Thymus (tissue), 11 donors: ENCODE measurements at regions not wholly inside any gene's neighbourhood (a gene's known extent, or its start where the extent isn't known, plus 50 kb on each side); places are given as distances from the start of the nearest gene placed in this dataset.

Source experiments
- DNase-seq, 9 donors: peaks; one replicate each; pipeline ENCODE4 v3.0.0-alpha.2; 2013; ENCODE audit warnings: low spot score in 9 of 9, low read depth in 6 of 9, missing footprints in 1 of 9
- H3K27ac ChIP-seq, 2 donors: one replicate each; pipeline ENCODE4 v1.5.1; 2013; ENCODE audit warnings: control low read depth in 1 of 2, low read depth in 1 of 2, low read length in 1 of 2, mild to moderate bottlenecking in 1 of 2, moderate library complexity in 1 of 2
- H3K27me3 ChIP-seq, 2 donors: one replicate each; pipeline ENCODE4 v1.5.1; 2013; ENCODE audit warnings: low read length in 1 of 2; ENCODE audit not compliant: control insufficient read depth in 2 of 2, insufficient read depth in 1 of 2
- H3K36me3 ChIP-seq, 2 donors: one replicate each; pipeline ENCODE4 v1.5.1; 2013; ENCODE audit warnings: low read length in 1 of 2, mild to moderate bottlenecking in 1 of 2, moderate library complexity in 1 of 2; ENCODE audit not compliant: control insufficient read depth in 2 of 2, insufficient read depth in 2 of 2
- H3K4me1 ChIP-seq, 2 donors: one replicate each; pipeline ENCODE4 v1.5.1; 2013; ENCODE audit warnings: low read length in 2 of 2; ENCODE audit not compliant: control insufficient read depth in 2 of 2, insufficient read depth in 2 of 2
- H3K4me3 ChIP-seq, 2 donors: one replicate each; pipeline ENCODE4 v1.5.1; 2013; ENCODE audit warnings: low read length in 2 of 2, control low read depth in 1 of 2, mild to moderate bottlenecking in 1 of 2
- H3K9me3 ChIP-seq, 2 donors: one replicate each; pipeline ENCODE4 v1.5.1; 2013; ENCODE audit warnings: low read length in 1 of 2, mild to moderate bottlenecking in 1 of 2; ENCODE audit not compliant: control insufficient read depth in 2 of 2, insufficient read depth in 1 of 2
- WGBS: extraction: QIAGEN DNeasy Blood & Tissue Kit; methylation state at CpG from one replicate; pipeline ENCODE4 v1.1.7; 2013; 5-methylcytosine and 5-hydroxymethylcytosine counted together
- donor health status: healthy.

DNA sequence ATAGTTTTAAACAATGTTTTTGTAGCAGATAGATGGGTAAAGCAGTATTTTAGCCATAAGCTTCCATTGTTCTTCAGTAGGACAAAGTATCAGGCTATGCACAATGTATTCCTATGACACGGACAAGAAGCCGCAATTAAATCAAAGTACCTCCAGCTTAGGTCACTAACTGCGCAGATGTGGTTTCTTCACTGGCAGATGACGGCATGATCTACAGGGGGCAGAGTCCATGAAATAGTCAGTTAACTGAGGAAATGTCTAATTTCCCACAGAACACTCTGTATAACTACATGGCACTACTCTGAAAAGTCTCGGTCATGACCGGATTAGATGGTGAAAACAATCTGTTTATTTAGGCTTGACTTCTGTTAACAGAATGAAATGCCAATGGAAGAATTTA is 120.7 kb upstream of the TRPM3 start:
- no peak for DNase-seq
- Histone ChIP-seq H3K27me3 (no peaks in the 10 kb centered on the region), H3K9me3 (no peaks in the 10 kb centered on the region), H3K4me3 (no peak overlapping the region), H3K36me3 (no peaks in the 10 kb centered on the region), H3K27ac (no peak overlapping the region), H3K4me1 (no peaks in the 10 kb centered on the region)
- 97% methylated on average over 6 of the region's 6 CpGs for WGBS

DNA sequence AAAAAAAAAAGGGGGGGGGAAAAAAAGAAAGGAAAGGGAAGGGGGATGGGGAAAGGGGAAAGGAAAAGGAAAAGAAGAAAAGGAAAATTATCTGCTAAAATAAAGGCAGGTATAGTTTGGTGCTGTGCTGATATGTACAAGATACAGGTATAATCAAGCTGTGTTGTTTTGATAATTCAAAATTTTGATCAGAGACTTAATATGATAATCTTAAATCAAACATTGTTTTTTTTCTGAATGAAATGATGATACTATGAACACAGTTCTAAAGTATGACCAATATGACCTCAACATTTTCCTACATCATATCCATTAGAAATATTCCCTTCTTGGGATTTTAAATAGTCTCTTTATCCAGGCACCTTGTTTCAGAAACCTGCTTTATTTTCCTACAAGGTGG is 115.6 kb upstream of the TRPM3 start:
- DNase-seq, result no peak
- no peaks in the 10 kb centered on the region for H3K4me1 ChIP-seq
- no peaks in the 10 kb centered on the region for H3K27me3 ChIP-seq
- H3K4me3 ChIP-seq, result no peak overlapping the region
- H3K27ac ChIP-seq, result no peak overlapping the region
- H3K36me3 ChIP-seq, result no peaks in the 10 kb centered on the region
- no peaks in the 10 kb centered on the region for H3K9me3 ChIP-seq

DNA sequence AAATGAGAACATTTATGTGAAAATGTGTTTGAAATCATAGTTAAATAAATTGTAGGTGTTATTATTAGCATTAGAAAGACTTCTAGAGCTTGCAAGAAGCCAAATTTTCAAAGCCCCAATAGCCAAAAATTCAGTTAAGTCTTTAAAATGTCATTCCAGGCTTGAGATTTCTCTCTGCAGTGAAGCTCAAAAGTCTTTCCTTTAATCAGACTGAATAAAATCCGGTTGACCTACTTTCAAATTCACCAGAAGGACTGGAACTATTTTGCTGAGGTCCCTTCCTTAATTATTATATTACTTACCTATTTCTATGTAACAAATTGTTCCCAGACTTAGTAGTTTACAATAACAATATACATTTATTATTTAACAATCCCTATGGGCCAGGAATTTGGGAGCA is 112.2 kb upstream of the TRPM3 start:
- H3K36me3 ChIP-seq, result no peaks in the 10 kb centered on the region
- no peaks in the 10 kb centered on the region for H3K27me3 ChIP-seq
- H3K4me3 ChIP-seq, result no peak overlapping the region
- H3K4me1 ChIP-seq, result no peaks in the 10 kb centered on the region
- H3K9me3 ChIP-seq, result no peaks in the 10 kb centered on the region
- no peak overlapping the region for H3K27ac ChIP-seq
- 90% methylated on average over 1 of the region's 1 CpG for WGBS
- no peak for DNase-seq

DNA sequence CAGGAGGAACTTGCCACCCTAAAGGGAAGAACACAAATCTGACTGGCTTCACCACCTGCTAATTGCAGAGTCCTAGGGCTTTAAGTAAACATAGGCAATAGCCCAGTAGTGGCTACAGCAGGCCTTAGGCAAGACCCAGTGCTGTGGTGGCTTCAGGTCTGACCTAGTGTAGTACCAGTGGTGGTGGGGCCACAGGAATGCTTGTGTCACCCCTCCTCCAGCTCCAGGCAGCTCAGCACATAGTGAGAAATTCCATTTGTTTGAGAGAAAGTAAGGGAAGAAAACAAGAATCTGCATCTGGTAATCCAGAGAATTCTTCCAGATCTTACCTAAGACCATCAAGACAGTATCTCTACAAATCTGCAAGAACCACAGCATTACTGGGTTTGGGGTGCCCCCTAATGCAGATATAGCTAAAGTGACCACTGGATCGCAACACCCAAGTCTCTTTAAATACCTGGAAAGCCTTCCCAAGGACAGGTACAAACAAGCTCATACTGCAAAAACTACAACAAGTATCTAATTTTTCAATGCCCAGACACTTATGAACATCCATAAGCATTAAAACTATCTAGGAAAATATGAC is 102.6 kb upstream of the TRPM3 start:
- no peaks in the 10 kb centered on the region for H3K36me3 ChIP-seq
- no peak overlapping the region for H3K4me3 ChIP-seq
- H3K4me1 ChIP-seq, result no peaks in the 10 kb centered on the region
- H3K9me3 ChIP-seq, result no peaks in the 10 kb centered on the region
- H3K27ac ChIP-seq, result no peak overlapping the region
- DNase-seq, result no peak
- H3K27me3 ChIP-seq, result no peaks in the 10 kb centered on the region
- 89% methylated on average over 1 of the region's 1 CpG for WGBS

DNA sequence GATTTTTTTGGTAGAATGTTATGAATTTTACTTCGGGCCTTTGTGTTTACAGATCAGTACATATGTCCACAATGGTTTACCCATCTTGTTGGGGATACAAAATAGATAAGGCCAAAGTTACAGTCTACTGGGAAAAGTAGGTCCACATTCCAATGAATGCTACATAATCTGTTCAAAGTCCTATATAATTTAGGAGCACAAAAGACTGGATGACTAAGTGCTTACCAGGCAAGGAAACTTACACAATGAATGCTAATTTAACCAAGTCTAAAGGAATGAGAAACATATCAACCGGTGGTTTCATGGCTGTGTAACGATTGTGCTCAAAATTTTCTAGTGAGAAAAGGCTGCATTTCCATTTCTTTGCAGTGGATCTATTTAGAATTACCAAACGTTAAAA is 97.4 kb upstream of the TRPM3 start:
- H3K4me1 ChIP-seq, result no peaks in the 10 kb centered on the region
- H3K27ac ChIP-seq, result no peak overlapping the region
- H3K27me3 ChIP-seq, result no peaks in the 10 kb centered on the region
- no peak for DNase-seq
- no peak overlapping the region for H3K4me3 ChIP-seq
- no peaks in the 10 kb centered on the region for H3K9me3 ChIP-seq
- no peaks in the 10 kb centered on the region for H3K36me3 ChIP-seq
- WGBS, result 81% methylated on average over 4 of the region's 4 CpGs

DNA sequence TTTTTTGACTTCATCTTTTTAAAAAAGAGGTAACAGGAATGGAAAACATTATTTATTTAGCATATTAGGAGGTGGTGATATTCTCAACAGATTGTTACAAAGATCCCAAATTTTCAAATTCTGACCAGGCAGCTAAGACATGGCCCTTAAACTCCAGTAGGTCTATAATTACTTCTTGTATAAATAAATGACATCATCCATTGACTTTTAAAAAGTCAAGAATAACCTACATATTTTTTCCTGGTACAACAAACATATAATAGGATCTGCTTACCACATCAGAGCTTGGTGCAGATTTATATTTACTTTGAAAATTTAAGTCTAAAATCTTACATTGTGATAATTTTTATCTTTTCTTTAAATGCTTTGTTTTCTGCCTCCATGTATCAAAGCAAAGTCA is 92.2 kb upstream of the TRPM3 start:
- DNase-seq, result no peak
- Histone ChIP-seq H3K36me3 (no peaks in the 10 kb centered on the region), H3K9me3 (no peaks in the 10 kb centered on the region), H3K27ac (no peak overlapping the region), H3K27me3 (no peaks in the 10 kb centered on the region), H3K4me3 (no peak overlapping the region), H3K4me1 (no peaks in the 10 kb centered on the region)

DNA sequence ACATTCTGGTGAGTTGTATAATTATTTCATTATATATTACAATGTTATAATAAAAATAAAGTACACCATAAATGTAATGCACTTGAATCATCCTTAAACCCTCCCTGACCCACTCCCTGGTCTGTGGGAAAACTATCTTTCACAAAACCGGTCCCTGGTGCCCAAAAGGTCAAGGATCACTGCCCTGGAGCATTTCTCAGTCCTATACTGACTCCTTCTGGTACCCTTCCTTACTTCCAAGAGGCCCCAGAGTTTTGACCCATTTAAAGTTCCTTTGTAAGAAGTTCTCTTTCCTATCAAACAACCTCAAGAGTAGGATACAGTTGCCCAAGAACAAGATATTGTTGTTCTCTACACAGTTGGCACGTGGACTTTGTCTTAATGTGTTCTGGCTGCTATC is 88.9 kb upstream of the TRPM3 start:
- no peaks in the 10 kb centered on the region for H3K9me3 ChIP-seq
- WGBS, result 83% methylated on average over 2 of the region's 2 CpGs

DNA sequence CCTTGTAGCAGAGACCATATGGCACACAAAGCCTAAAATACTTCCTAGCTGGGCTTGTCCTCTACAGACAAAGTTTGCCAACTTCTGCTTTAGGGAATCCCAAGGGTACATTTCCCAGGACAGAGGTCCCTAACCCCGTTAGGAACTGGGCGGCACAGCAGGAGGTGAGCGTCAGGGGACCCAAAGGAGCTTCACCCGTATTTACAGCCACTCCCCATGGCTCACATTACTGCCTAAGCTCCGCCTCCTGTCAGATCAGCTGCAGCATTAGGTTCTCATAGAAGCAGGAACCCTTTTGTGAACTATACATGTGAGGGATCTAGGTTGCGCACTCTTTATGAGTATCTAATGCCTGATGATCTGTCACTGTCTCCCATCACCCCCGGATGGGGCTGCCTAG is 88.5 kb upstream of the TRPM3 start:
- Histone ChIP-seq H3K4me3 (no peak overlapping the region), H3K27ac (no peak overlapping the region), H3K27me3 (no peaks in the 10 kb centered on the region), H3K36me3 (no peaks in the 10 kb centered on the region), H3K9me3 (no peaks in the 10 kb centered on the region), H3K4me1 (no peaks in the 10 kb centered on the region)
- 94% methylated on average over 7 of the region's 7 CpGs for WGBS
- DNase-seq, result no peak

More for the DNA sequence above, 88.9 kb upstream of the TRPM3 start:
- Histone ChIP-seq H3K27ac (no peak overlapping the region), H3K4me1 (no peaks in the 10 kb centered on the region), H3K36me3 (no peaks in the 10 kb centered on the region), H3K4me3 (no peak overlapping the region), H3K27me3 (no peaks in the 10 kb centered on the region)
- no peak for DNase-seq

DNA sequence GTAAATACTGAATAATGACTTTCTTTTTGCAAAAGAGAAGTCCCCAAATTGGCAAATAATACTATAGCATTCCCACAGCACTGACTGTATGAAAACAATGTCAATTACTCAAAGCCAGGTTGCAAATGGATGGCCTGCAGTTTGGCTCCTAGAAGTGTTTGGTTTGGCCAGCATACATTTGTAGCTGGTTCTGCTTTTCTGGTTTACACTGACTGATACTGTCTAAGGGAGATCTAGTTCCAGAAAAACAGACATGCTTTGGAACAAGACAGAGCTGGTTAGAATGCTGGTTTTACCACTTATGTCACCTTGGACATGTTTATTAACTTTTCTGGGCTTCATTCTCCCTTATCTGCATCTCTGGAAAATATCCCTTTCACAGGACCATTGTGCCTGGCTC is 81.5 kb upstream of the TRPM3 start:
- Histone ChIP-seq H3K36me3 (no peaks in the 10 kb centered on the region), H3K9me3 (no peaks in the 10 kb centered on the region), H3K4me3 (no peak overlapping the region), H3K27ac (no peak overlapping the region), H3K27me3 (no peaks in the 10 kb centered on the region), H3K4me1 (no peaks in the 10 kb centered on the region)
- no peak for DNase-seq

DNA sequence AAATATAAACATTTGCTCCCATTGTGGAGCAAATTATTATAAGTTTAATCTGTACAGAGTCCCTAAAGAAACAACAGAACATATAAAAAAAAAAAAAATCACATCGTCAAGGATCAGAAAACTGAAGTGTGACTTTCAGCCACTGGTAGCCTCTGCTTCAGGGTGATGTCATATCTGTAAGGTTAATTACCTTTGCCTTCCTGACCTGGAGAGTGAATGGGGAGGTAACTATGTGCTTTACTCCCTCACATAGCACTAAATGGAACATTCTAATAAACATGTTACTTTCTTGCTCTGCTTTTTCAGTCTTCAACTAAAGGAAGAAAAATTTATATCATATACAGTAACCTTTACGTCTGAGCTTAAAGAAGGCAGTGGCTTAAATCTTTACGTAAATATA is 70.3 kb upstream of the TRPM3 start:
- Histone ChIP-seq H3K9me3 (no peaks in the 10 kb centered on the region), H3K27me3 (no peaks in the 10 kb centered on the region), H3K4me1 (no peaks in the 10 kb centered on the region), H3K36me3 (no peaks in the 10 kb centered on the region), H3K4me3 (no peak overlapping the region), H3K27ac (no peak overlapping the region)
- DNase-seq, result no peak
- WGBS, result 84% methylated on average over 3 of the region's 3 CpGs
